H9 (cell line): ENCODE measurements at regions not wholly inside any gene's neighbourhood (a gene's known extent, or its start where the extent isn't known, plus 50 kb on each side); places are given as distances from the start of the nearest gene placed in this dataset.

Source experiments
- DNase-seq: peaks from one replicate; pipeline ENCODE4 v3.0.0-alpha.2; 2017
- H2AFZ ChIP-seq: one replicate; pipeline ENCODE4 v1.6.1; 2013; ENCODE audit warnings: mild to moderate bottlenecking, low read length, control low read depth, moderate library complexity
- H2AK5ac ChIP-seq: 2 replicates; pipeline ENCODE4 v1.6.1; 2013; ENCODE audit warnings: low read length, control low read depth, mixed read lengths; ENCODE audit not compliant: insufficient read length
- H2BK120ac ChIP-seq: one replicate; pipeline ENCODE4 v1.6.1; 2013; ENCODE audit warnings: low read depth, mild to moderate bottlenecking, low read length, control low read depth, inconsistent platforms; ENCODE audit not compliant: poor library complexity, severe bottlenecking
- H2BK12ac ChIP-seq: 2 replicates; pipeline ENCODE4 v1.6.1; 2013; ENCODE audit warnings: low read length, control low read depth, mixed read lengths, low read depth; ENCODE audit not compliant: insufficient read length
- H2BK15ac ChIP-seq: 2 replicates; pipeline ENCODE4 v1.6.1; 2013; ENCODE audit warnings: low read depth, low read length, control low read depth
- H2BK20ac ChIP-seq: one replicate; pipeline ENCODE4 v1.6.1; 2013; ENCODE audit warnings: low read depth, mild to moderate bottlenecking, low read length, control low read depth, inconsistent platforms; ENCODE audit not compliant: poor library complexity, severe bottlenecking
- H2BK5ac ChIP-seq: 2 replicates; pipeline ENCODE4 v1.6.1; 2013; ENCODE audit warnings: low read length, control low read depth, mixed read lengths; ENCODE audit not compliant: insufficient read length
- H3K14ac ChIP-seq: 2 replicates; pipeline ENCODE4 v1.6.1; 2013; ENCODE audit warnings: low read length, control low read depth; ENCODE audit not compliant: insufficient read depth
- H3K18ac ChIP-seq: 2 replicates; pipeline ENCODE4 v1.6.1; 2013; ENCODE audit warnings: low read depth, mild to moderate bottlenecking, mixed read lengths, low read length, control low read depth; ENCODE audit not compliant: insufficient read length
- H3K23ac ChIP-seq: 2 replicates; pipeline ENCODE4 v1.6.1; 2013; ENCODE audit warnings: low read length, control low read depth, mixed read lengths, low read depth; ENCODE audit not compliant: insufficient read length
- H3K23me2 ChIP-seq: 2 replicates; pipeline ENCODE4 v1.6.1; 2013; ENCODE audit warnings: low read depth, mild to moderate bottlenecking, mixed read lengths, low read length, control low read depth; ENCODE audit not compliant: insufficient read length, poor library complexity, severe bottlenecking
- H3K27ac ChIP-seq: 2 replicates; pipeline ENCODE4 v1.5.1; 2013; ENCODE audit warnings: low read length, control low read depth, mixed read lengths, low read depth; ENCODE audit not compliant: insufficient read length
- H3K27me3 ChIP-seq: 2 replicates; pipeline ENCODE4 v1.6.1; 2013; ENCODE audit warnings: low read length, control low read depth, inconsistent platforms; ENCODE audit not compliant: insufficient read depth
- H3K4ac ChIP-seq: 2 replicates; pipeline ENCODE4 v1.6.1; 2013; ENCODE audit warnings: low read depth, mild to moderate bottlenecking, control low read depth, inconsistent platforms, low read length, moderate library complexity
- H3K4me1 ChIP-seq: 2 replicates; pipeline ENCODE4 v1.6.1; 2013; ENCODE audit warnings: low read length, control low read depth, inconsistent platforms; ENCODE audit not compliant: insufficient read depth
- H3K4me2 ChIP-seq: 2 replicates; pipeline ENCODE4 v1.6.1; 2013; ENCODE audit warnings: low read length, control low read depth, mixed read lengths; ENCODE audit not compliant: insufficient read length, insufficient read depth
- H3K56ac ChIP-seq: 2 replicates; pipeline ENCODE4 v1.6.1; 2013; ENCODE audit warnings: low read depth, mild to moderate bottlenecking, mixed read lengths, low read length, control low read depth; ENCODE audit not compliant: insufficient read length
- H3K79me1 ChIP-seq: 2 replicates; pipeline ENCODE4 v1.6.1; 2013; ENCODE audit warnings: low read depth, mild to moderate bottlenecking, moderate library complexity, low read length, control low read depth, inconsistent platforms; ENCODE audit not compliant: insufficient read depth, poor library complexity, severe bottlenecking
- H3K79me2 ChIP-seq: 2 replicates; pipeline ENCODE4 v1.6.1; 2013; ENCODE audit warnings: low read length, control low read depth, inconsistent platforms; ENCODE audit not compliant: insufficient read depth
- H3K9ac ChIP-seq: 2 replicates; pipeline ENCODE4 v1.6.1; 2013; ENCODE audit warnings: low read length, control low read depth, mixed read lengths; ENCODE audit not compliant: insufficient read length; ENCODE audit errors: extremely low read depth
- H3K9me3 ChIP-seq: one replicate; pipeline ENCODE4 v1.6.1; 2013; ENCODE audit warnings: low read depth, low read length, inconsistent platforms; ENCODE audit not compliant: control insufficient read depth
- H3T11ph ChIP-seq: one replicate; pipeline ENCODE4 v1.6.1; 2013; ENCODE audit warnings: mild to moderate bottlenecking, low read length, control low read depth, inconsistent platforms
- H4K20me1 ChIP-seq: one replicate; pipeline ENCODE4 v1.6.1; 2013; ENCODE audit not compliant: control insufficient read depth, insufficient read length, insufficient read depth
- H4K5ac ChIP-seq: 2 replicates; pipeline ENCODE4 v1.6.1; 2013; ENCODE audit warnings: low read depth, mild to moderate bottlenecking, mixed read lengths, low read length, control low read depth; ENCODE audit not compliant: insufficient read length
- H4K8ac ChIP-seq: replicated peaks from 2 replicates; pipeline ENCODE4 v1.6.1; 2013; ENCODE audit warnings: low read length, control low read depth, mixed read lengths, low read depth; ENCODE audit not compliant: insufficient read length
- H4K91ac ChIP-seq: 2 replicates; pipeline ENCODE4 v1.6.1; 2013; ENCODE audit warnings: low read depth, mild to moderate bottlenecking, moderate library complexity, mixed read lengths, low read length, control low read depth; ENCODE audit not compliant: insufficient read length
- H3K27ac Mint-ChIP-seq, 3 experiments: 2 replicates in 2 of 3; 3 replicates in 1 of 3; pipeline ENCODE4 v1.8.0; 2020 to 2021; ENCODE audit warnings: mixed read lengths in 3 of 3, mild to moderate bottlenecking in 1 of 3, moderate library complexity in 1 of 3
- H3K27me3 Mint-ChIP-seq: 2 replicates; pipeline ENCODE4 v1.8.0; 2021; ENCODE audit warnings: low read depth, mild to moderate bottlenecking, moderate library complexity, mixed read lengths
- H3K36me3 Mint-ChIP-seq, 3 experiments: 2 replicates in 2 of 3; 3 replicates in 1 of 3; pipeline ENCODE4 v1.8.0; 2020 to 2021; ENCODE audit warnings: low read depth in 3 of 3, mixed read lengths in 3 of 3; ENCODE audit not compliant: insufficient read depth in 1 of 3
- H3K4me1 Mint-ChIP-seq, 2 experiments: 2 replicates each; pipeline ENCODE4 v1.8.0; 2020; ENCODE audit warnings: mixed read lengths in 2 of 2
- H3K4me3 Mint-ChIP-seq, 2 experiments: 2 replicates in 1 of 2; 3 replicates in 1 of 2; pipeline ENCODE4 v1.8.0; 2020 to 2021; ENCODE audit warnings: mild to moderate bottlenecking in 2 of 2, mixed read lengths in 2 of 2, moderate library complexity in 1 of 2
- H3K9me3 Mint-ChIP-seq, 2 experiments: 2 replicates in 1 of 2; 3 replicates in 1 of 2; pipeline ENCODE4 v1.8.0; 2020; ENCODE audit warnings: mild to moderate bottlenecking in 2 of 2, mixed read lengths in 2 of 2, moderate library complexity in 1 of 2
- WGBS: extraction: QIAGEN DNeasy Blood & Tissue Kit; methylation state at CpG from one replicate; pipeline ENCODE4 v1.1.7; 2013; ENCODE audit warnings: missing lambda C conversion rate, low lambda C conversion rate, mixed read lengths; ENCODE audit not compliant: insufficient read length; ENCODE audit errors: extremely low coverage; 5-methylcytosine and 5-hydroxymethylcytosine counted together
- TF ChIP-seq, protein P1 (sequence below): fragments of 200-600 bp; sonication (generic); conservative IDR thresholded peaks from 3 replicates; pipeline ENCODE4 v1.8.0; 2021; ENCODE audit warnings: antibody characterized with exemption, mild to moderate bottlenecking

DNA sequence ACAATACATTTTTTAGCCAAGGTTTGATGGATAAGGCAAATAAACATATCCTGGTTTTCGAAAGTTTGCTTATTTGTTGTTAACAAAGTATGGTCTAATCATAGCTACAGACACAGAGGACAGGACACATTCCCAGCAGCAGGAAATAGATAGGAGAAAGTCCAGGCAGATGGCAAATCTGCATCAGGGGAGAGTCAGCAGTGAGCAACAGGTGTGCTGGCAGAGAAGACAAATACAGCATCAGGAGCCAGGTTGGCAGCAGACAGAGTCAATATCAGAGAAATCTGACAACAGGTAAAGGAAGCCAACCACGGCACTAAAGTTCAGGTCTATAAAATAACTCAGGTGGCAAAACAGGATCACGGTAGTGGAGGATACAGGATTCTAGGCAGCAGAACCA is 210.7 kb upstream of the PTBP2 start:
- H3K27ac ChIP-seq, result no peak overlapping the region
- H3K4me1 ChIP-seq, result no peaks in the 10 kb centered on the region
- H2BK15ac ChIP-seq, result no peak overlapping the region
- no peaks in the 10 kb centered on the region for H4K20me1 ChIP-seq
- no peak overlapping the region for H3K18ac ChIP-seq
- no peak overlapping the region for H3K56ac ChIP-seq
- H3K27ac Mint-ChIP-seq, result peak overlapping the region in 1 of 3 experiments; percentile 23; a peak in 2 of 7 replicates
- no peak overlapping the region for H3K23ac ChIP-seq
- TF ChIP-seq, protein P1, sequence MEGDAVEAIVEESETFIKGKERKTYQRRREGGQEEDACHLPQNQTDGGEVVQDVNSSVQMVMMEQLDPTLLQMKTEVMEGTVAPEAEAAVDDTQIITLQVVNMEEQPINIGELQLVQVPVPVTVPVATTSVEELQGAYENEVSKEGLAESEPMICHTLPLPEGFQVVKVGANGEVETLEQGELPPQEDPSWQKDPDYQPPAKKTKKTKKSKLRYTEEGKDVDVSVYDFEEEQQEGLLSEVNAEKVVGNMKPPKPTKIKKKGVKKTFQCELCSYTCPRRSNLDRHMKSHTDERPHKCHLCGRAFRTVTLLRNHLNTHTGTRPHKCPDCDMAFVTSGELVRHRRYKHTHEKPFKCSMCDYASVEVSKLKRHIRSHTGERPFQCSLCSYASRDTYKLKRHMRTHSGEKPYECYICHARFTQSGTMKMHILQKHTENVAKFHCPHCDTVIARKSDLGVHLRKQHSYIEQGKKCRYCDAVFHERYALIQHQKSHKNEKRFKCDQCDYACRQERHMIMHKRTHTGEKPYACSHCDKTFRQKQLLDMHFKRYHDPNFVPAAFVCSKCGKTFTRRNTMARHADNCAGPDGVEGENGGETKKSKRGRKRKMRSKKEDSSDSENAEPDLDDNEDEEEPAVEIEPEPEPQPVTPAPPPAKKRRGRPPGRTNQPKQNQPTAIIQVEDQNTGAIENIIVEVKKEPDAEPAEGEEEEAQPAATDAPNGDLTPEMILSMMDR, result no peak
- H3K27me3 Mint-ChIP-seq, result no peaks in the 10 kb centered on the region
- no peak overlapping the region for H4K8ac ChIP-seq
- no peaks in the 10 kb centered on the region for H3K27me3 ChIP-seq
- H2BK12ac ChIP-seq, result no peak overlapping the region
- H4K91ac ChIP-seq, result no peak overlapping the region
- no peak overlapping the region for H3K9ac ChIP-seq
- H3K79me2 ChIP-seq, result no peaks in the 10 kb centered on the region
- H3K4me1 Mint-ChIP-seq, result peaks cover 23 to 47% of the 10 kb centered on the region in 2 experiments
- no peaks in the 10 kb centered on the region for H3K9me3 ChIP-seq
- H3K79me1 ChIP-seq, result no peaks in the 10 kb centered on the region
- H3K9me3 Mint-ChIP-seq, result no peaks in the 10 kb centered on the region
- H3K4ac ChIP-seq, result no peak overlapping the region
- H3T11ph ChIP-seq, result no peak overlapping the region
- H2BK5ac ChIP-seq, result no peak overlapping the region
- H3K4me3 Mint-ChIP-seq, result no peak overlapping the region
- no peaks in the 10 kb centered on the region; a peak in 1 of 7 replicates for H3K36me3 Mint-ChIP-seq
- no CpG with 5 or more reads among the region's 3 CpGs for WGBS
- DNase-seq, result no peak
- no peak overlapping the region for H2AFZ ChIP-seq
- H3K4me2 ChIP-seq, result no peak overlapping the region
- no peak overlapping the region for H3K14ac ChIP-seq
- H3K23me2 ChIP-seq, result no peaks in the 10 kb centered on the region
- no peak overlapping the region for H2BK20ac ChIP-seq
- H2BK120ac ChIP-seq, result no peak overlapping the region
- no peak overlapping the region for H2AK5ac ChIP-seq
- no peak overlapping the region for H4K5ac ChIP-seq
